KBM-7 (cell line): ENCODE measurements at regions not wholly inside any gene's neighbourhood (a gene's known extent, or its start where the extent isn't known, plus 50 kb on each side); places are given as distances from the start of the nearest gene placed in this dataset.

Experiments
- DNase-seq: peaks from one replicate; pipeline ENCODE4 v3.0.0-alpha.2; 2015
- in situ Hi-C: fragments of 300-500 bp; cut with MboI; formaldehyde crosslinking; loops from 2 replicates; pipeline ENCODE4 v1.14.3; 2020; ENCODE audit warnings: low sequenced_read_pairs, low pct_unique_long_range_greater_than_20kb, mixed read lengths

- in situ Hi-C loops: no loop called here
- DNase-seq: peak; percentile 55
These were observed 72.9 kb upstream of the DSP start for GRCh38 chr6:7468382-7469081.

- no peak for DNase-seq
- in situ Hi-C loops: no loop called here
These were observed 71.8 kb upstream of the DSP start for GRCh38 chr6:7469696-7470095.

- in situ Hi-C loops: no loop called here
- DNase-seq: peak; percentile 7
These were observed 70.3 kb upstream of the DSP start for GRCh38 chr6:7471171-7471570.

GRCh38 chr6:7473805-7474719, 67.4 kb upstream of the DSP start:
- DNase-seq: no peak
- in situ Hi-C loops: no loop called here

DNA sequence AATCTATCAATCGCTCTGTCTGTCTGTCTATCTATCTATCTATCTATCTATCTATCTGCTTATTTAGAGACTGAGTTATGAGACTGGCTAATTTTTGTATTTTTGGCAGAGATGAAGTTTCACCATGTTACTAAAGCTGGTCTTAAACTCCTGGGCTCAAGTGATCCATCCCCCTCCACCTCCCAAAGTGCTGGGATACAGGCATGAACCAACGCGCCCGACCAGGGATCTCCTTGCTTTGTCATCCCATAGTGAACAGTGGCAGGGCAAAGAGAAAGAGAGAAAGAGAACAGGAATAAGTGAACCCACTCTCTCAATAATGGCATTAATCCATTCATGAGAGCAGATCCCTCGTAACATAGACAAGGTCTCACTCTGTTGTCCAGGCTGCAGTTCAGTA, 66.4 kb upstream of the DSP start:
- in situ Hi-C loops: no loop called here
- no peak for DNase-seq

DNA sequence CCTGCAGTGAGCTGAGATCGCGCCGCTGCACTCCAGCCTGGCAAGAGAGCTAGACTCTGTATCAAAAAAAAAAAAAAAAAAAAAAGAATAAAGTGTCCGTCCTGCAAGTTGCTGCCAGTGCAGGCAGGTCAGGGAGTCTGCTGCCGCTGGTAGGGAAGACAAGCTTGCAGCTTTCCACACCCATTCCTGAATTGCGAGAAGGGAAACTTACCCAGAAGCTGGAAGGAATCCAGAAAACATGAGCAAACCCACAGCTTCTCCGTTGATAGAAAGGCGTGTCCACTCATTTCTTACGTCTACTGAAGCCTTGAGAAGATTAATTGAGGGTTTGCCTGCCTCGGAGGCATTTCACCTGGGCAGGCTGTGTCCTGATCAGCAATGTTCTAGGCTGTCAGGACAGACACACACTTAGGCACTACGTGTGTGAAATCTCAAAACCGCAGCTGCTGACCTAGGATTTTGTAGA, 61.6 kb upstream of the DSP start:
- in situ Hi-C loops: no loop called here
- no peak for DNase-seq

DNA sequence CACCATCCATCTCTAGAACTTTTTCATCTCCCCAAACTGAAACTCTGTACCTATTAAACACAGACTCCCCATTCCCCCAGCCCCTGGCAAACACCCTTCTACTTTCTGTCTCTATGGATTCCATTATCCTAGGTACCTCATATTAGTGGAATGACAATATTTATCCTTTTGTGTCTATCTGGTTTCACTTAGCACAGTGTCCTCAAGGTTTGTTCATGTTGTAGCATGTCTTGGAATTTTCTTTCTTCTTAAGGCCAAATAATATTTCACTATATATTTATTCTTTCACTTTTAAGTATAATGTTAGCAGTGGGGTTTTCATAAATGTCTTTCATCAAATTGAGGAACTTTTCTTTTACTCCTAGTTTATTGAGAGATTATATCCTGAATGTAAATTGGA, 56.8 kb upstream of the DSP start:
- DNase-seq: no peak
- in situ Hi-C loops: no loop called here

GRCh38 chr6:7486951-7487350, 54.5 kb upstream of the DSP start:
- DNase-seq: no peak
- in situ Hi-C loops: no loop called here

DNA sequence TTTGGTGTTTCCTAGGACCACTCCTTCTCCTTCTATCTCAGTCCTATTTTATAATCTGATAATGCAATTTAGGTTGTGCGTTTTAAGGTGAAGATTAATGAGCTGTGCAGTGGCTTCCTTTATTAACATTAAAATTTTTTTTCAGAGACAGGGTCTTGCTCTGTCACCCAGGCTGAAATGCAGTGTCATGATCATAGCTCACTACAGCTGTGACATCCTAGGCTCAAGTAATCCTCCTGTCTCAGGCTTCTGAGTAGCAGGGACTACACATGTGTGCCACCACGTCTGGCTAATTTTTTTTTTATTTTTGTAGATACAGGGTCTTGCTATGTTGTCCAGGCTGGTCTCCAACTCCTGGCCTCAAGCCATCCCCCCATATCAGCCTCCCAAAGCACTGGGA, 53.0 kb upstream of the DSP start:
- in situ Hi-C loops: no loop called here
- DNase-seq: no peak

DNA sequence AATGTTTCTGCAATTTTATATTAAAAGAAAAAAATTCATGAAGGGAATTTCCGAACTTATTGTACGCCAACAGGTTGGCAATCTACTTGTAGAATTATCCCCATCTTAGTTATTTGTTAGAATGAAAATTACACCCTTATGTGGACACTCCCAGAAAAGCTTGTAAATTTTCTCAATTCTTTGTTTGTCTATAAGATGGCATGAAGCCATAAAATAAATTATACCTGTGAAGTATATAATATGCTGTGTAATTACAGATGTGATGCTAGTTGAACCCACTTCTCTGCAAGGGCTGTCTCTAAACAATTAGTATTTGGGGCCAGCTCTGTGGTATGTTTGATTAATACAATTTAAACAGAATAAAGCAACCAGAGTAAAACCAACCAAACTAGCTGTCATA, 52.1 kb upstream of the DSP start:
- DNase-seq: no peak
- in situ Hi-C loops: no loop called here
